ENCODE measurements at regions not wholly inside any gene's neighbourhood (a gene's known extent, or its start where the extent isn't known, plus 50 kb on each side); places are given as distances from the start of the nearest gene placed in this dataset.

GRCh38 chr2:48258481-48259149, 55.9 kb upstream of the FOXN2 start:
- no peak overlapping the region for H3K4me3 ChIP-seq (replicated peaks; ENCODE audit: low read depth, low read length)
- no peak for DNase-seq (ENCODE audit: extremely low read depth, low read depth)

DNA sequence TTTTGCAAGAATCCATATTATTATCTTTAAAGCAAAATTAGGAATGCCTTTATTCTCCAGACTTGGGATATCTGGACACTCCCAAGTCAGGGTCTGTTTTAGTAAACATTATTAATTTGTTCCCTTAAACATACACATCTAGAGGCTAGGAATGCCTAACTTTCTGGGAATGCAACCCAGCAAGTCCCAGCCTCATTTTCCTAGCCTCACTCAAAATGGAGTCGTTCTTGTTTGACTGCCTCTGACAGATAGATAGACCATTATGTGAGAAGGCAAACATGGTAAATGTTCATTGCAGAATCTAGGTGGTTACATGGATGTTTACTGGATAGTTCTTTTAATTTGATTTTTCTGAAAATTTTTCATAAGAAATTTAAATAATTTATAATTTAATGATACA, 54.7 kb upstream of the FOXN2 start:
- DNase-seq (ENCODE audit: extremely low read depth, low read depth) = no peak
- no peak overlapping the region for H3K4me3 ChIP-seq (replicated peaks; ENCODE audit: low read depth, low read length)
- no peak for TF ChIP-seq CTCF (IDR thresholded peaks at IDR 0.05; ENCODE audit: low read depth, low read length, missing control alignments)

More at GRCh38 chr2:48258481-48259149, 55.9 kb upstream of the FOXN2 start:
- TF ChIP-seq CTCF (IDR thresholded peaks at IDR 0.05; ENCODE audit: low read depth, low read length, missing control alignments) = no peak

DNA sequence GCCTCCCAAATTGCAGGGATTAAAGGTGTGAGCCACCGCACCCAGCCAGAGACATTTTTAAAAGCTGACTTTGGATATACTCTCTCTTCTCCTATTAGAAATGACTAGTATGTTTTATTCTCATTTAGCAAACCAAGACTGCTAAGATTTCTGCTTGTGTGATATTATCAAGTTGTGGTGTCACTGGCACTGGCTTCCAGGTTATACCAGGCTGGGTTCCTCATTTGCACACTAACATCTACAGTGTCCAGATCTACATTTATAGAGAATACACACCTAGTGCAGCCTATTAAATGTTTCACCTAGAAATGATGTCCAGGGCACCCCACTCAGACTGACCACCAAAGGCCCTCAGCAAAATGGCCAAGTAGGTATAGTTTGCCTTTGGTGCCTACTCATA, 49.9 kb upstream of the FOXN2 start:
- DNase-seq (ENCODE audit: extremely low read depth, low read depth) = no peak
- TF ChIP-seq CTCF (IDR thresholded peaks at IDR 0.05; ENCODE audit: low read depth, low read length, missing control alignments) = no peak
- H3K4me3 ChIP-seq (replicated peaks; ENCODE audit: low read depth, low read length) = no peak overlapping the region

All from HFF-Myc (cell line).